KMS-11 (cell line): ENCODE measurements at regions not wholly inside any gene's neighbourhood (a gene's known extent, or its start where the extent isn't known, plus 50 kb on each side); places are given as distances from the start of the nearest gene placed in this dataset.

ENCODE experiments used
- H2AFZ ChIP-seq: fragments of 200-600 bp; sonication (generic); 2 replicates; pipeline ENCODE4 v1.6.1; 2016; ENCODE audit warnings: antibody characterized with exemption, mixed run types, low read depth
- H3K27ac ChIP-seq: fragments of 200-600 bp; sonication (generic); 2 replicates; pipeline ENCODE4 v1.6.1; 2016; ENCODE audit warnings: mild to moderate bottlenecking, mixed run types
- H3K27me3 ChIP-seq: fragments of 200-600 bp; sonication (generic); 2 replicates; pipeline ENCODE4 v1.6.1; 2017; ENCODE audit warnings: mild to moderate bottlenecking, low read depth, mixed run types, moderate library complexity; ENCODE audit not compliant: insufficient read depth
- H3K36me3 ChIP-seq: fragments of 200-600 bp; sonication (generic); 2 replicates; pipeline ENCODE4 v1.6.1; 2017; ENCODE audit warnings: mild to moderate bottlenecking, mixed run types; ENCODE audit not compliant: insufficient read depth
- H3K4me1 ChIP-seq: fragments of 200-600 bp; sonication (generic); 2 replicates; pipeline ENCODE4 v1.6.1; 2016; ENCODE audit warnings: mild to moderate bottlenecking, low read depth, mixed run types; ENCODE audit not compliant: poor library complexity, severe bottlenecking
- H3K4me2 ChIP-seq: fragments of 200-600 bp; sonication (generic); 2 replicates; pipeline ENCODE4 v1.7.0; 2016; ENCODE audit warnings: mild to moderate bottlenecking, mixed run types
- H3K4me3 ChIP-seq: fragments of 200-600 bp; sonication (generic); IDR thresholded peaks from 2 replicates; pipeline ENCODE4 v1.6.1; 2017; ENCODE audit warnings: low read depth, low read length, mixed read lengths; ENCODE audit not compliant: insufficient read depth
- H3K79me2 ChIP-seq: fragments of 200-600 bp; sonication (generic); 2 replicates; pipeline ENCODE4 v1.6.1; 2016; ENCODE audit warnings: low read depth, mixed run types; ENCODE audit not compliant: insufficient read depth
- H3K9ac ChIP-seq: fragments of 200-600 bp; sonication (generic); 2 replicates; pipeline ENCODE4 v1.6.1; 2016; ENCODE audit warnings: mild to moderate bottlenecking, mixed run types
- H4K20me1 ChIP-seq: fragments of 200-600 bp; sonication (generic); 2 replicates; pipeline ENCODE4 v1.6.1; 2016; ENCODE audit warnings: mild to moderate bottlenecking, mixed run types; ENCODE audit not compliant: insufficient read depth
- CTCF ChIP-seq: fragments of 200-600 bp; sonication (generic); conservative IDR thresholded peaks from 2 replicates; pipeline ENCODE4 v1.6.1; 2017; ENCODE audit warnings: low read depth, mild to moderate bottlenecking, antibody characterized with exemption, low read length, moderate library complexity, mixed read lengths

- H3K9ac ChIP-seq, result no peak overlapping the region
- no peak overlapping the region for H3K27ac ChIP-seq
- TF ChIP-seq CTCF, result no peak
- H3K4me1 ChIP-seq, result peaks cover 41% of the 10 kb centered on the region
- no peaks in the 10 kb centered on the region for H3K79me2 ChIP-seq
- H3K36me3 ChIP-seq, result no peaks in the 10 kb centered on the region
- no peaks in the 10 kb centered on the region for H4K20me1 ChIP-seq
- H3K4me2 ChIP-seq, result no peak overlapping the region
- H3K4me3 ChIP-seq, result no peak overlapping the region
- H3K27me3 ChIP-seq, result no peaks in the 10 kb centered on the region
- H2AFZ ChIP-seq, result no peak overlapping the region
These were observed 50.0 kb downstream of the SOD2 start for GRCh38 chr6:159642995-159643394.

- Histone ChIP-seq H3K4me1 (peaks cover 41% of the 10 kb centered on the region), H3K4me2 (no peak overlapping the region), H3K4me3 (no peak overlapping the region), H2AFZ (no peak overlapping the region), H4K20me1 (no peaks in the 10 kb centered on the region), H3K27ac (no peak overlapping the region), H3K27me3 (no peaks in the 10 kb centered on the region), H3K9ac (no peak overlapping the region), H3K79me2 (no peaks in the 10 kb centered on the region), H3K36me3 (no peaks in the 10 kb centered on the region)
- no peak for TF ChIP-seq CTCF
These were observed 50.6 kb downstream of the SOD2 start for GRCh38 chr6:159642481-159642880.

- Histone ChIP-seq H2AFZ (no peak overlapping the region), H3K4me1 (peaks cover 28% of the 10 kb centered on the region), H3K27me3 (no peaks in the 10 kb centered on the region), H4K20me1 (no peaks in the 10 kb centered on the region), H3K4me3 (no peak overlapping the region), H3K4me2 (no peak overlapping the region), H3K36me3 (no peaks in the 10 kb centered on the region), H3K79me2 (no peaks in the 10 kb centered on the region), H3K27ac (no peak overlapping the region), H3K9ac (no peak overlapping the region)
- no peak for TF ChIP-seq CTCF
These were observed 52.1 kb downstream of the SOD2 start for GRCh38 chr6:159640722-159641482.

GRCh38 chr6:159640322-159640721 is 52.7 kb downstream of the SOD2 start:
- Histone ChIP-seq H3K4me1 (peaks cover 22% of the 10 kb centered on the region), H3K4me3 (no peak overlapping the region), H2AFZ (no peak overlapping the region), H3K27me3 (no peaks in the 10 kb centered on the region), H3K27ac (no peak overlapping the region), H3K4me2 (no peak overlapping the region), H3K9ac (no peak overlapping the region), H3K79me2 (no peaks in the 10 kb centered on the region), H3K36me3 (no peaks in the 10 kb centered on the region), H4K20me1 (no peaks in the 10 kb centered on the region)
- no peak for TF ChIP-seq CTCF
